ENCODE measurements at regions not wholly inside any gene's neighbourhood (a gene's known extent, or its start where the extent isn't known, plus 50 kb on each side); places are given as distances from the start of the nearest gene placed in this dataset.

- no peak for ATAC-seq
These were observed 279.4 kb downstream of the TMA16 start for GRCh38 chr4:163773940-163774339.

- ATAC-seq, result no peak
These were observed 282.5 kb downstream of the TMA16 start for GRCh38 chr4:163776957-163777356.

- no peak for ATAC-seq
These were observed 287.2 kb downstream of the TMA16 start for GRCh38 chr4:163781726-163782125.

- ATAC-seq, result no peak
These were observed 295.7 kb downstream of the TMA16 start for GRCh38 chr4:163790231-163790630.

- no peak for ATAC-seq
These were observed 301.4 kb downstream of the TMA16 start for GRCh38 chr4:163795885-163796284.

GRCh38 chr4:163804001-163804400 lies 309.5 kb downstream of the TMA16 start:
- ATAC-seq, result no peak

- no peak for ATAC-seq
These were observed 312.2 kb downstream of the TMA16 start for GRCh38 chr4:163806653-163807052.

- no peak for ATAC-seq
These were observed 313.5 kb downstream of the TMA16 start for GRCh38 chr4:163808011-163808410.

- ATAC-seq, result no peak
These were observed 316.3 kb downstream of the TMA16 start for GRCh38 chr4:163810755-163811154.

- ATAC-seq, result no peak
These were observed 321.3 kb downstream of the TMA16 start for GRCh38 chr4:163815776-163816175.

GRCh38 chr4:163816494-163816893 lies 322.0 kb downstream of the TMA16 start:
- ATAC-seq, result no peak

GRCh38 chr4:163818673-163819072 lies 324.2 kb downstream of the TMA16 start:
- ATAC-seq, result no peak

- ATAC-seq, result no peak
These were observed 339.2 kb downstream of the TMA16 start for GRCh38 chr4:163833669-163834068.

GRCh38 chr4:163846008-163846407 lies 351.5 kb downstream of the TMA16 start:
- ATAC-seq, result no peak

GRCh38 chr4:163852246-163852645 lies 357.8 kb downstream of the TMA16 start:
- ATAC-seq, result no peak

GRCh38 chr4:163857903-163858302 lies 363.4 kb downstream of the TMA16 start:
- ATAC-seq, result no peak

- no peak for ATAC-seq
These were observed 364.0 kb downstream of the TMA16 start for GRCh38 chr4:163858515-163858914.

- no peak for ATAC-seq
These were observed 368.6 kb downstream of the TMA16 start for GRCh38 chr4:163863082-163863481.

- ATAC-seq, result no peak
These were observed 370.5 kb downstream of the TMA16 start for GRCh38 chr4:163865010-163865409.

- peak; percentile 23 for ATAC-seq
These were observed 372.3 kb downstream of the TMA16 start for GRCh38 chr4:163866728-163867315.

- no peak for ATAC-seq
These were observed 374.0 kb downstream of the TMA16 start for GRCh38 chr4:163868445-163868844.

GRCh38 chr4:163871078-163871477 lies 376.6 kb downstream of the TMA16 start:
- no peak for ATAC-seq

GRCh38 chr4:163875327-163875726 lies 380.8 kb downstream of the TMA16 start:
- ATAC-seq, result peak; percentile 52

GRCh38 chr4:163878336-163879121 lies 384.0 kb downstream of the TMA16 start:
- ATAC-seq, result no peak

Data from esophagus mucosa (tissue), 1 donor.